Ascending aorta (tissue), 2 donors: ENCODE measurements at regions not wholly inside any gene's neighbourhood (a gene's known extent, or its start where the extent isn't known, plus 50 kb on each side); places are given as distances from the start of the nearest gene placed in this dataset.
A peak's percentile ranks its signal among the peaks of the same experiment; 100 is the strongest.

ENCODE experiments used
- DNase-seq, 2 donors: peaks; one replicate each; pipeline ENCODE4 v3.0.0-alpha.2; 2019; ENCODE audit warnings: low spot score in 2 of 2
- H3K27ac ChIP-seq, 2 donors: fragments of 200-600 bp; sonication (generic); one replicate each; pipeline ENCODE4 v1.5.1; 2016 to 2017; ENCODE audit warnings: mild to moderate bottlenecking in 1 of 2
- H3K27me3 ChIP-seq: fragments of 200-600 bp; sonication (generic); one replicate; pipeline ENCODE4 v1.5.1; 2017
- H3K36me3 ChIP-seq, 2 donors: fragments of 200-600 bp; sonication (generic); one replicate each; pipeline ENCODE4 v1.5.1; 2016
- H3K4me1 ChIP-seq, 2 donors: fragments of 200-600 bp; sonication (generic); one replicate each; pipeline ENCODE4 v1.5.1; 2016 to 2017; ENCODE audit warnings: mild to moderate bottlenecking in 1 of 2
- H3K4me3 ChIP-seq, 2 donors: fragments of 200-600 bp; sonication (generic); one replicate each; pipeline ENCODE4 v1.5.1; 2016 to 2017; ENCODE audit warnings: mild to moderate bottlenecking in 1 of 2
- H3K9me3 ChIP-seq, 2 donors: fragments of 200-600 bp; sonication (generic); one replicate each; pipeline ENCODE4 v1.5.1; 2016
- CTCF ChIP-seq, 3 experiments: fragments of 200-600 bp in 2 of 3; fragments of 450-650 bp in 1 of 3; sonication (generic) in 2 of 3; IDR thresholded peaks; one replicate each; pipeline ENCODE4 v1.5.1; 2016 to 2019; ENCODE audit warnings: antibody characterized with exemption in 3 of 3, mild to moderate bottlenecking in 1 of 3, moderate library complexity in 1 of 3
- intact Hi-C: fragments of 100-400 bp; cut with DNase I; formaldehyde crosslinking; loops from one replicate; pipeline ENCODE4 v1.15.1; 2023

- Histone ChIP-seq H3K27me3 (no peaks in the 10 kb centered on the region), H3K4me3 (no peak overlapping the region), H3K36me3 (peaks cover 20 to 36% of the 10 kb centered on the region in 2 donors), H3K4me1 (peaks cover 3 to 40% of the 10 kb centered on the region in 2 donors), H3K27ac (peak overlapping the region; percentile 5 to 43), H3K9me3 (no peaks in the 10 kb centered on the region)
- TF ChIP-seq CTCF (IDR thresholded peaks at IDR 0.05) = no peak
- DNase-seq = no peak
- intact Hi-C loops = no loop called here
These were observed 50.4 kb downstream of the ZBTB38 start for GRCh38 chr3:141418751-141419150.

GRCh38 chr3:141419946-141420345 lies 51.6 kb downstream of the ZBTB38 start:
- Histone ChIP-seq H3K27me3 (no peaks in the 10 kb centered on the region), H3K27ac (peak overlapping the region; percentile 43 to 64), H3K9me3 (no peaks in the 10 kb centered on the region), H3K4me1 (peaks cover 3 to 39% of the 10 kb centered on the region in 2 donors), H3K4me3 (no peak overlapping the region), H3K36me3 (peaks cover 12 to 34% of the 10 kb centered on the region in 2 donors)
- DNase-seq = no peak
- no peak for TF ChIP-seq CTCF (IDR thresholded peaks at IDR 0.05)
- intact Hi-C loops = no loop called here

- Histone ChIP-seq H3K4me1 (peaks cover 2 to 35% of the 10 kb centered on the region in 2 donors), H3K4me3 (no peak overlapping the region), H3K9me3 (no peaks in the 10 kb centered on the region), H3K27me3 (no peaks in the 10 kb centered on the region), H3K27ac (peak overlapping the region; percentile 43 to 64), H3K36me3 (peaks cover 17 to 27% of the 10 kb centered on the region in 2 donors)
- DNase-seq = no peak
- intact Hi-C loops = no loop called here
- no peak for TF ChIP-seq CTCF (IDR thresholded peaks at IDR 0.05)
These were observed 52.9 kb downstream of the ZBTB38 start for GRCh38 chr3:141421186-141421585.

GRCh38 chr3:141421639-141422319 lies 53.5 kb downstream of the ZBTB38 start:
- DNase-seq = no peak
- Histone ChIP-seq H3K9me3 (no peaks in the 10 kb centered on the region), H3K27me3 (no peaks in the 10 kb centered on the region), H3K27ac (peak overlapping the region; percentile 43 to 64), H3K4me3 (no peak overlapping the region), H3K4me1 (peaks cover 6 to 36% of the 10 kb centered on the region in 2 donors), H3K36me3 (peaks cover 18 to 26% of the 10 kb centered on the region in 2 donors)
- TF ChIP-seq CTCF (IDR thresholded peaks at IDR 0.05) = no peak
- intact Hi-C loops = no loop called here

DNA sequence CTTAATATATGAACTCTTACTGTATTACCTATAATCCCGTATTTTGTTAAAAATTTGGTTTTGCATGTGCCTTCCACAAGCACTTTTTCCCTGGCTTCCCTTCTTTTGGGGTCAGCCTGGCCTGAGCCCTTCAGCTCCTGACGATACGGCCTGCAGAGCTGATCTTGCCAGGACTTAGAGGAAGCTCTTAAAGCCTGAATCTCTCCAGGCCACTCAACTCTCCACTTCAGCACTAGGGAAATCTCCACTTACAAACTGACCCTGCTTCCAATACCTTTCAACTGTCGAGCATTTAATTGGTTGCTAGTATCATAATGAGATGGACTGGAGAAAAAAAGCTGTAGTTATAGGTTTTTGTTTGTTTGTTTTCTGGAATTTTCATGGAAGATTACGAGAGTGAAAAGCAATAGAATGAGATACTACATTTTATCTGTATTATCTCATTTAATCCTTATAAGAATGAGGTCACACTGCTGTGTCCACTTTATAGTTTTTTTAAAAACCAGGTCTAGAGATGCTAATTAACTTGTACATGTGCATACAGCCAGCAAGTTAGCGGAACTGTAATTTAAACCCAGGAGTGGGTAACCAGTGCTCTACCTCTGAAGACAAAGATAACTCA lies 54.8 kb downstream of the ZBTB38 start:
- no peak overlapping the region for H3K27ac ChIP-seq
- H3K36me3 ChIP-seq = peaks cover 16 to 17% of the 10 kb centered on the region in 2 donors
- H3K27me3 ChIP-seq = no peaks in the 10 kb centered on the region
- H3K9me3 ChIP-seq = no peaks in the 10 kb centered on the region
- no peak for TF ChIP-seq CTCF (IDR thresholded peaks at IDR 0.05)
- intact Hi-C loops = no loop called here
- DNase-seq = no peak
- H3K4me3 ChIP-seq = no peak overlapping the region
- H3K4me1 ChIP-seq = peaks cover 10 to 46% of the 10 kb centered on the region in 2 donors
